HepG2 (cell line): ENCODE measurements at regions not wholly inside any gene's neighbourhood (a gene's known extent, or its start where the extent isn't known, plus 50 kb on each side); places are given as distances from the start of the nearest gene placed in this dataset.
"Not testable (repeated sequence)": the region's sequence is repeated elsewhere in the genome, so short reads cannot be mapped to it uniquely, and the experiment has no call there.

Experiments
- ATAC-seq: fragments of 200-7000 bp; cut with Tn5 transposase; 3 replicates; pipeline ENCODE4 v1.9.1; 2020; ENCODE audit warnings: mild to moderate bottlenecking, moderate library complexity
- BruUV-seq: library from RNA; stranded (reverse); fragments of 400-500 nt; replicated peaks from 2 replicates; lab custom pipeline; 2021; lab: Mats Ljungman, UMichigan
- CTCF ChIA-PET: fragments of 300-600 bp; formaldehyde crosslinking; extraction: SDS; loops from one replicate; lab custom pipeline; 2021; ENCODE audit warnings: low total read pairs, inconsistent platforms, low intra/inter-chr PET ratio; lab: Yijun Ruan, JAX
- POLR2A ChIA-PET: fragments of 350-600 bp; sonication (Branson Sonifier 250); formaldehyde crosslinking; loops from one replicate; lab custom pipeline; 2020; ENCODE audit warnings: antibody characterized with exemption, inconsistent platforms; lab: Yijun Ruan, JAX
- DNase-seq: peaks from one replicate; pipeline ENCODE4 v3.0.0-alpha.2; 2015; ENCODE audit warnings: low spot score
- FAIRE-seq: peaks from 3 replicates; lab custom pipeline; 2011; peaks lifted over from hg19 to GRCh38; lab: Jason Lieb, UNC
- H2AFZ ChIP-seq: one replicate; pipeline ENCODE4 v1.6.1; 2011; ENCODE audit warnings: low read length, inconsistent platforms
- H3K27ac ChIP-seq: fragments of 300-600 bp; 3 replicates; pipeline ENCODE4 v1.8.0; 2011; ENCODE audit warnings: mixed run types, mild to moderate bottlenecking, mixed read lengths, low read length, inconsistent platforms; ENCODE audit not compliant: insufficient read depth; ENCODE audit errors: extremely low read length
- H3K27me3 ChIP-seq, 2 experiments: fragments of 200-600 bp in 1 of 2; 2 replicates in 1 of 2; 3 replicates in 1 of 2; pipeline versions ENCODE4 v1.6.0 to v1.8.0; 2011; ENCODE audit warnings: low read length in 2 of 2, mild to moderate bottlenecking in 2 of 2, moderate library complexity in 2 of 2, inconsistent platforms in 1 of 2; ENCODE audit not compliant: insufficient read depth in 2 of 2, control insufficient read depth in 1 of 2
- H3K36me3 ChIP-seq, 2 experiments: fragments of 200-600 bp in 1 of 2; replicated peaks in 1 of 2; 2 replicates in 1 of 2; 3 replicates in 1 of 2; pipeline versions ENCODE4 v1.5.1 to v1.8.0; 2011; ENCODE audit warnings: low read length in 2 of 2, inconsistent platforms in 1 of 2; ENCODE audit not compliant: insufficient read depth in 2 of 2, control insufficient read depth in 1 of 2
- H3K4me1 ChIP-seq: 2 replicates; pipeline ENCODE4 v1.5.1; 2012; ENCODE audit warnings: low read length, inconsistent platforms; ENCODE audit not compliant: insufficient read depth
- H3K4me2 ChIP-seq: 2 replicates; pipeline ENCODE4 v1.6.0; 2011; ENCODE audit warnings: low read depth, low read length, inconsistent platforms
- H3K4me3 ChIP-seq, 3 experiments: fragments of 200-600 bp in 1 of 3; sonication (generic), shearing (Covaris generic) in 1 of 3; replicated peaks in 1 of 3; 2 replicates each; pipeline ENCODE4 v1.5.1; 2011 to 2016; ENCODE audit warnings: low read length in 3 of 3, inconsistent platforms in 2 of 3, low read depth in 2 of 3, mild to moderate bottlenecking in 2 of 3, control low read depth in 1 of 3, mixed read lengths in 1 of 3; ENCODE audit not compliant: insufficient read depth in 1 of 3
- H3K79me2 ChIP-seq: one replicate; pipeline ENCODE4 v1.6.1; 2011; ENCODE audit warnings: low read length, inconsistent platforms; ENCODE audit not compliant: insufficient read depth
- H3K9ac ChIP-seq: 2 replicates; pipeline ENCODE4 v1.6.0; 2011; ENCODE audit warnings: mild to moderate bottlenecking, low read depth, low read length, inconsistent platforms; ENCODE audit not compliant: insufficient read depth
- H3K9me3 ChIP-seq: 2 replicates; pipeline ENCODE4 v1.5.1; 2012; ENCODE audit warnings: mild to moderate bottlenecking, low read length
- H4K20me1 ChIP-seq: 2 replicates; pipeline ENCODE4 v1.6.0; 2011; ENCODE audit warnings: inconsistent platforms, mild to moderate bottlenecking, low read length, moderate library complexity; ENCODE audit not compliant: insufficient read depth
- ATRX ChIP-seq: sonication (generic); formaldehyde crosslinking; IDR thresholded peaks from 2 replicates; pipeline ENCODE4 v1.4.0; 2020; ENCODE audit warnings: missing genetic modification reagents, borderline replicate concordance
- DNMT3B ChIP-seq: conservative IDR thresholded peaks from 2 replicates; pipeline ENCODE4 v1.6.1; 2016; ENCODE audit warnings: missing biosample characterization, control low read depth
- DPF2 ChIP-seq: sonication (generic); formaldehyde crosslinking; IDR thresholded peaks from 2 replicates; pipeline ENCODE4 v1.4.0; 2020; ENCODE audit warnings: mild to moderate bottlenecking, low read depth, missing genetic modification reagents, borderline replicate concordance
- DR1 ChIP-seq: sonication (generic); formaldehyde crosslinking; IDR thresholded peaks from 2 replicates; pipeline ENCODE4 v1.8.0; 2021; ENCODE audit warnings: mild to moderate bottlenecking, missing genetic modification reagents, inconsistent platforms
- HNRNPH1 ChIP-seq: fragments of 200-400 bp; formaldehyde crosslinking; optimal IDR thresholded peaks from 2 replicates; pipeline ENCODE3; 2017; ENCODE audit warnings: mild to moderate bottlenecking, low read depth, low read length
- KAT8 ChIP-seq: IDR thresholded peaks from 2 replicates; pipeline ENCODE4 v1.6.1; 2016; ENCODE audit warnings: missing genetic modification reagents, missing compliant biosample characterization
- ONECUT2 ChIP-seq: sonication (generic); formaldehyde crosslinking; IDR thresholded peaks from 2 replicates; pipeline ENCODE4 v1.4.0; 2020; ENCODE audit warnings: missing genetic modification reagents
- RARA ChIP-seq: IDR thresholded peaks from 2 replicates; pipeline ENCODE4 v1.6.1; 2016; ENCODE audit warnings: missing genetic modification reagents, missing compliant biosample characterization
- SNAPC2 ChIP-seq: sonication (generic); formaldehyde crosslinking; IDR thresholded peaks from 2 replicates; pipeline ENCODE4 v1.8.1; 2022; ENCODE audit warnings: mild to moderate bottlenecking, missing genetic modification reagents
- TBP ChIP-seq: sonication (generic); formaldehyde crosslinking; IDR thresholded peaks from 2 replicates; pipeline ENCODE4 v1.5.0; 2020; ENCODE audit warnings: missing genetic modification reagents
- WIZ ChIP-seq: sonication (generic); formaldehyde crosslinking; IDR thresholded peaks from 2 replicates; pipeline ENCODE4 v1.5.1; 2020; ENCODE audit warnings: mild to moderate bottlenecking, missing genetic modification reagents
- ZBTB42 ChIP-seq: sonication (generic); formaldehyde crosslinking; IDR thresholded peaks from 2 replicates; pipeline ENCODE4 v1.5.0; 2020; ENCODE audit warnings: mild to moderate bottlenecking, missing genetic modification reagents
- ZNF737 ChIP-seq: sonication (generic); formaldehyde crosslinking; IDR thresholded peaks from 2 replicates; pipeline ENCODE4 v1.5.0; 2020; ENCODE audit warnings: missing genetic modification reagents, mild to moderate bottlenecking, borderline replicate concordance
- ZNF841 ChIP-seq: sonication (generic); formaldehyde crosslinking; IDR thresholded peaks from 2 replicates; pipeline ENCODE4 v1.8.1; 2023; ENCODE audit warnings: missing genetic modification reagents, borderline replicate concordance
- WGBS: methylation state at CpG from one replicate; pipeline ENCODE4 v1.1.6; 2017; ENCODE audit warnings: low lambda C conversion rate; 5-methylcytosine and 5-hydroxymethylcytosine counted together
- in situ Hi-C: cut with HindIII; loops from 2 replicates; pipeline ENCODE4 v1.10.0; 2017; ENCODE audit warnings: low pct_unique_long_range_greater_than_20kb; ENCODE audit not compliant: extremely low pct_ligation_motif_present
- intact Hi-C: fragments of 100-400 bp; cut with micrococcal nuclease; formaldehyde crosslinking; loops from one replicate; pipeline ENCODE4 v1.10.0; 2022; ENCODE audit not compliant: unreplicated experiment
- TF ChIP-seq, protein P1 (sequence below): sonication (generic); formaldehyde crosslinking; IDR thresholded peaks from 2 replicates; pipeline ENCODE4 v1.5.0; 2020; ENCODE audit warnings: mild to moderate bottlenecking, missing genetic modification reagents
- TF ChIP-seq, protein P2 (sequence below): IDR thresholded peaks from 2 replicates; pipeline ENCODE4 v1.6.1; 2012; ENCODE audit warnings: low read length, improper control_type of control experiment

DNA sequence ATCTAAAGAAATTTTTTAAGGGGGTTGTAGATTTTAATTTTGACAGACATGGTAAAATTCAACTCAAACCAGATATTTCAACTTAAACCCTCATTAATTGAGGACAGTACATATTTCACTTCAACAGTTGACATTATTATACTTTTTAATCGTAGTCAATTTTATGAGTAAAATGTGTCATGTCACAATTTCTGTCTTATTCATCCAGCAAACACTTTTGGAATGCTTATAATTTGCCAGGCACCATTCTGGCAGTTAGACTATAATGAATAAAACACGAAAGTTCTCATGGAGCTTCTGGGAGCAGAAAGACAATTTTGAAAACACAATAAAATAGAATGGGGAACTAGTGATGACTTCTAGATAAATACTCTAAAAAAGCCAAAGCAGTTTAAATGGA lies 1094.8 kb downstream of the SUCLG1 start:
- no peak overlapping the region for H3K9ac ChIP-seq
- no peak overlapping the region for H3K27ac ChIP-seq
- intact Hi-C loops, result no loop called here
- no peak overlapping the region for H3K4me2 ChIP-seq
- TF ChIP-seq SNAPC2 (CRISPR knock-in tag), result no peak
- TF ChIP-seq ZNF737, result no peak
- no peak for TF ChIP-seq ZNF841 (CRISPR knock-in tag)
- TF ChIP-seq ONECUT2, result no peak
- no peak for TF ChIP-seq KAT8 (CRISPR knock-in tag)
- no peak for TF ChIP-seq ZBTB42 (CRISPR knock-in tag)
- TF ChIP-seq DPF2 (CRISPR knock-in tag), result no peak
- TF ChIP-seq, protein P1, sequence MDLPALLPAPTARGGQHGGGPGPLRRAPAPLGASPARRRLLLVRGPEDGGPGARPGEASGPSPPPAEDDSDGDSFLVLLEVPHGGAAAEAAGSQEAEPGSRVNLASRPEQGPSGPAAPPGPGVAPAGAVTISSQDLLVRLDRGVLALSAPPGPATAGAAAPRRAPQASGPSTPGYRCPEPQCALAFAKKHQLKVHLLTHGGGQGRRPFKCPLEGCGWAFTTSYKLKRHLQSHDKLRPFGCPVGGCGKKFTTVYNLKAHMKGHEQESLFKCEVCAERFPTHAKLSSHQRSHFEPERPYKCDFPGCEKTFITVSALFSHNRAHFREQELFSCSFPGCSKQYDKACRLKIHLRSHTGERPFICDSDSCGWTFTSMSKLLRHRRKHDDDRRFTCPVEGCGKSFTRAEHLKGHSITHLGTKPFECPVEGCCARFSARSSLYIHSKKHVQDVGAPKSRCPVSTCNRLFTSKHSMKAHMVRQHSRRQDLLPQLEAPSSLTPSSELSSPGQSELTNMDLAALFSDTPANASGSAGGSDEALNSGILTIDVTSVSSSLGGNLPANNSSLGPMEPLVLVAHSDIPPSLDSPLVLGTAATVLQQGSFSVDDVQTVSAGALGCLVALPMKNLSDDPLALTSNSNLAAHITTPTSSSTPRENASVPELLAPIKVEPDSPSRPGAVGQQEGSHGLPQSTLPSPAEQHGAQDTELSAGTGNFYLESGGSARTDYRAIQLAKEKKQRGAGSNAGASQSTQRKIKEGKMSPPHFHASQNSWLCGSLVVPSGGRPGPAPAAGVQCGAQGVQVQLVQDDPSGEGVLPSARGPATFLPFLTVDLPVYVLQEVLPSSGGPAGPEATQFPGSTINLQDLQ (CRISPR knock-in tag), result no peak
- TF ChIP-seq, protein P2, sequence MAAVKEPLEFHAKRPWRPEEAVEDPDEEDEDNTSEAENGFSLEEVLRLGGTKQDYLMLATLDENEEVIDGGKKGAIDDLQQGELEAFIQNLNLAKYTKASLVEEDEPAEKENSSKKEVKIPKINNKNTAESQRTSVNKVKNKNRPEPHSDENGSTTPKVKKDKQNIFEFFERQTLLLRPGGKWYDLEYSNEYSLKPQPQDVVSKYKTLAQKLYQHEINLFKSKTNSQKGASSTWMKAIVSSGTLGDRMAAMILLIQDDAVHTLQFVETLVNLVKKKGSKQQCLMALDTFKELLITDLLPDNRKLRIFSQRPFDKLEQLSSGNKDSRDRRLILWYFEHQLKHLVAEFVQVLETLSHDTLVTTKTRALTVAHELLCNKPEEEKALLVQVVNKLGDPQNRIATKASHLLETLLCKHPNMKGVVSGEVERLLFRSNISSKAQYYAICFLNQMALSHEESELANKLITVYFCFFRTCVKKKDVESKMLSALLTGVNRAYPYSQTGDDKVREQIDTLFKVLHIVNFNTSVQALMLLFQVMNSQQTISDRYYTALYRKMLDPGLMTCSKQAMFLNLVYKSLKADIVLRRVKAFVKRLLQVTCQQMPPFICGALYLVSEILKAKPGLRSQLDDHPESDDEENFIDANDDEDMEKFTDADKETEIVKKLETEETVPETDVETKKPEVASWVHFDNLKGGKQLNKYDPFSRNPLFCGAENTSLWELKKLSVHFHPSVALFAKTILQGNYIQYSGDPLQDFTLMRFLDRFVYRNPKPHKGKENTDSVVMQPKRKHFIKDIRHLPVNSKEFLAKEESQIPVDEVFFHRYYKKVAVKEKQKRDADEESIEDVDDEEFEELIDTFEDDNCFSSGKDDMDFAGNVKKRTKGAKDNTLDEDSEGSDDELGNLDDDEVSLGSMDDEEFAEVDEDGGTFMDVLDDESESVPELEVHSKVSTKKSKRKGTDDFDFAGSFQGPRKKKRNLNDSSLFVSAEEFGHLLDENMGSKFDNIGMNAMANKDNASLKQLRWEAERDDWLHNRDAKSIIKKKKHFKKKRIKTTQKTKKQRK, result no peak
- TF ChIP-seq DNMT3B (CRISPR knock-in tag), result no peak
- TF ChIP-seq ATRX (CRISPR knock-in tag), result no peak
- no peak for TF ChIP-seq DR1 (CRISPR knock-in tag)
- no peak for TF ChIP-seq HNRNPH1
- TF ChIP-seq TBP (CRISPR knock-in tag), result no peak
- TF ChIP-seq WIZ (CRISPR knock-in tag), result no peak
- TF ChIP-seq RARA (CRISPR knock-in tag), result no peak
- H3K4me3 ChIP-seq, result no peak overlapping the region
- FAIRE-seq (no peak), DNase-seq (no peak), ATAC-seq (no peak)
- BruUV-seq, result no TSS peak
- 4% methylated on average over 2 of the region's 2 CpGs for WGBS
- H3K27me3 ChIP-seq, result no peaks in the 10 kb centered on the region
- no peak overlapping the region for H2AFZ ChIP-seq
- in situ Hi-C loops, result no loop called here
- ChIA-PET CTCF (no interaction called here), POLR2A (no interaction called here)
- no peaks in the 10 kb centered on the region for H3K4me1 ChIP-seq
- peaks cover 88% of the 10 kb centered on the region for H3K9me3 ChIP-seq
- H3K36me3 ChIP-seq, result no peaks in the 10 kb centered on the region
- no peaks in the 10 kb centered on the region for H4K20me1 ChIP-seq
- no peaks in the 10 kb centered on the region for H3K79me2 ChIP-seq

DNA sequence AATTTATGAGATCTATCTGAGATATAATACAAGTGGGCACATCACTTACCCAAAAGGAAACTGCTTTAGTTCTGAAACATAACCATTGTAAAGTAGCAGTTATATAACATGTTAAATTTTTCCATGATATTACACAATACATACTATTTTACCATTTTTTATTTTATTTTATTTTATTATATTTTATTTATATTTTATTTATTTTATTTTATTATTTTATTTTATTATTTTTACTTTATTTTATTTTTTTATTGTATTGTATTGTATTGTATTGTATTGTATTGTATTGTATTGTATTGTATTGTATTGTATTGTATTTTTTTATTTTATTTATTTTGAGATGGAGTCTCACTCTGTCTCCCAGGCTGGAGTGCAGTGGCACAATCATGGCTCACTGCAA lies 1095.9 kb downstream of the SUCLG1 start:
- H3K4me3 ChIP-seq, H3K27ac ChIP-seq, intact Hi-C loops, POLR2A ChIA-PET, CTCF ChIA-PET, BruUV-seq, in situ Hi-C loops, H3K4me1 ChIP-seq, DNase-seq, H4K20me1 ChIP-seq, H3K27me3 ChIP-seq, FAIRE-seq, H3K79me2 ChIP-seq, H3K4me2 ChIP-seq, H2AFZ ChIP-seq, H3K9ac ChIP-seq, H3K36me3 ChIP-seq, ATAC-seq: not testable (repeated sequence)
- H3K9me3 ChIP-seq, result peaks cover 87% of the 10 kb centered on the region
